Nephron progenitor cell (in vitro differentiated cells): ENCODE measurements at regions not wholly inside any gene's neighbourhood (a gene's known extent, or its start where the extent isn't known, plus 50 kb on each side); places are given as distances from the start of the nearest gene placed in this dataset.

ENCODE experiments used
- DNase-seq: peaks from one replicate; pipeline ENCODE4 v3.0.0; 2021
- H3K27ac Mint-ChIP-seq: 2 replicates; pipeline ENCODE4 v1.8.0; 2021; ENCODE audit warnings: mild to moderate bottlenecking, moderate library complexity, mixed read lengths
- H3K27me3 Mint-ChIP-seq: 2 replicates; pipeline ENCODE4 v1.8.0; 2021; ENCODE audit warnings: mild to moderate bottlenecking, low read depth, mixed read lengths; ENCODE audit not compliant: poor library complexity
- H3K36me3 Mint-ChIP-seq: 2 replicates; pipeline ENCODE4 v1.8.0; 2021; ENCODE audit warnings: low read depth, mixed read lengths
- H3K4me1 Mint-ChIP-seq: 2 replicates; pipeline ENCODE4 v1.8.0; 2021; ENCODE audit warnings: mixed read lengths
- H3K4me3 Mint-ChIP-seq: 2 replicates; pipeline ENCODE4 v1.8.0; 2021; ENCODE audit warnings: mild to moderate bottlenecking, moderate library complexity, mixed read lengths
- H3K9me3 Mint-ChIP-seq: 2 replicates; pipeline ENCODE4 v1.8.0; 2021; ENCODE audit warnings: mild to moderate bottlenecking, moderate library complexity, mixed read lengths
- CTCF ChIP-seq: fragments of 200-600 bp; sonication (generic); IDR thresholded peaks from 2 replicates; pipeline ENCODE4 v1.5.0; 2021; ENCODE audit warnings: antibody characterized with exemption

- no peak for TF ChIP-seq CTCF
- peaks cover 7% of the 10 kb centered on the region for H3K27me3 Mint-ChIP-seq
- no peak for DNase-seq
These were observed 517.3 kb upstream of the TLE4 start for GRCh38 chr9:79054500-79054899.

GRCh38 chr9:79056041-79056440 is 515.7 kb upstream of the TLE4 start:
- H3K4me1 Mint-ChIP-seq, result no peaks in the 10 kb centered on the region
- no peak for DNase-seq
- peaks cover 7% of the 10 kb centered on the region for H3K27me3 Mint-ChIP-seq
- H3K36me3 Mint-ChIP-seq, result no peaks in the 10 kb centered on the region
- TF ChIP-seq CTCF, result no peak
- H3K27ac Mint-ChIP-seq, result no peak overlapping the region
- no peak overlapping the region for H3K4me3 Mint-ChIP-seq
- peaks cover 19% of the 10 kb centered on the region for H3K9me3 Mint-ChIP-seq

More at GRCh38 chr9:79054500-79054899, 517.3 kb upstream of the TLE4 start:
- Mint-ChIP-seq H3K36me3 (no peaks in the 10 kb centered on the region), H3K27ac (no peak overlapping the region), H3K9me3 (peaks cover 8% of the 10 kb centered on the region), H3K4me1 (no peaks in the 10 kb centered on the region), H3K4me3 (no peak overlapping the region)

GRCh38 chr9:79057576-79057975 is 514.2 kb upstream of the TLE4 start:
- no peaks in the 10 kb centered on the region for H3K36me3 Mint-ChIP-seq
- peaks cover 3% of the 10 kb centered on the region for H3K27me3 Mint-ChIP-seq
- no peak for DNase-seq
- no peak overlapping the region for H3K4me3 Mint-ChIP-seq
- peaks cover 5% of the 10 kb centered on the region for H3K4me1 Mint-ChIP-seq
- H3K27ac Mint-ChIP-seq, result no peak overlapping the region
- H3K9me3 Mint-ChIP-seq, result peaks cover 19% of the 10 kb centered on the region
- TF ChIP-seq CTCF, result no peak

- Mint-ChIP-seq H3K9me3 (peaks cover 19% of the 10 kb centered on the region), H3K27me3 (peaks cover under 1% of the 10 kb centered on the region), H3K4me3 (no peak overlapping the region), H3K4me1 (peaks cover 5% of the 10 kb centered on the region), H3K27ac (no peak overlapping the region), H3K36me3 (no peaks in the 10 kb centered on the region)
- DNase-seq, result no peak
- no peak for TF ChIP-seq CTCF
These were observed 511.0 kb upstream of the TLE4 start for GRCh38 chr9:79060766-79061165.

- no peaks in the 10 kb centered on the region for H3K27me3 Mint-ChIP-seq
- TF ChIP-seq CTCF, result no peak
- no peaks in the 10 kb centered on the region for H3K36me3 Mint-ChIP-seq
- H3K27ac Mint-ChIP-seq, result peak overlapping the region; percentile 33
- H3K9me3 Mint-ChIP-seq, result peaks cover 19% of the 10 kb centered on the region
- H3K4me1 Mint-ChIP-seq, result peaks cover 5% of the 10 kb centered on the region
- no peak overlapping the region for H3K4me3 Mint-ChIP-seq
- DNase-seq, result no peak
These were observed 509.8 kb upstream of the TLE4 start for GRCh38 chr9:79061752-79062616.

- no peak for TF ChIP-seq CTCF
- no peak for DNase-seq
- H3K27me3 Mint-ChIP-seq, result no peaks in the 10 kb centered on the region
- H3K4me3 Mint-ChIP-seq, result no peak overlapping the region
- no peaks in the 10 kb centered on the region for H3K4me1 Mint-ChIP-seq
- peaks cover 3% of the 10 kb centered on the region for H3K9me3 Mint-ChIP-seq
- no peaks in the 10 kb centered on the region for H3K36me3 Mint-ChIP-seq
- no peak overlapping the region for H3K27ac Mint-ChIP-seq
These were observed 498.6 kb upstream of the TLE4 start for GRCh38 chr9:79073201-79073600.
